OCI-LY1 (cell line): ENCODE measurements at regions not wholly inside any gene's neighbourhood (a gene's known extent, or its start where the extent isn't known, plus 50 kb on each side); places are given as distances from the start of the nearest gene placed in this dataset.

ENCODE experiments used
- H2AFZ ChIP-seq: fragments of 200-600 bp; sonication (generic), shearing (Covaris generic); 2 replicates; pipeline ENCODE4 v1.6.0; 2014; ENCODE audit warnings: antibody characterized with exemption, mild to moderate bottlenecking, low read length
- H3F3A ChIP-seq: fragments of 200-600 bp; sonication (generic), shearing (Covaris generic); 2 replicates; pipeline ENCODE4 v1.6.0; 2014; ENCODE audit warnings: mild to moderate bottlenecking, antibody characterized with exemption, low read length, moderate library complexity; ENCODE audit not compliant: insufficient read depth
- H3K27ac ChIP-seq: fragments of 200-600 bp; sonication (generic); 2 replicates; pipeline ENCODE4 v1.5.1; 2014; ENCODE audit warnings: low read length, mixed run types, mild to moderate bottlenecking, low read depth; ENCODE audit not compliant: poor library complexity, severe bottlenecking
- H3K27me3 ChIP-seq: fragments of 200-600 bp; sonication (generic); 2 replicates; pipeline ENCODE4 v1.6.0; 2014; ENCODE audit warnings: antibody characterized with exemption, mild to moderate bottlenecking, low read length, moderate library complexity; ENCODE audit not compliant: insufficient read depth
- H3K36me3 ChIP-seq: fragments of 200-600 bp; sonication (generic); 2 replicates; pipeline ENCODE4 v1.6.1; 2014; ENCODE audit warnings: mild to moderate bottlenecking, antibody characterized with exemption, low read length, moderate library complexity, mixed read lengths; ENCODE audit not compliant: insufficient read depth
- H3K4me1 ChIP-seq: fragments of 200-600 bp; sonication (generic); 2 replicates; pipeline ENCODE4 v1.5.1; 2014; ENCODE audit warnings: mild to moderate bottlenecking, low read length, moderate library complexity; ENCODE audit not compliant: insufficient read depth, severe bottlenecking
- H3K4me2 ChIP-seq: fragments of 200-600 bp; sonication (generic), shearing (Covaris generic); 2 replicates; pipeline ENCODE4 v1.6.1; 2014; ENCODE audit warnings: low read length
- H3K4me3 ChIP-seq: fragments of 200-600 bp; sonication (generic); 2 replicates; pipeline ENCODE4 v1.5.1; 2014; ENCODE audit warnings: low read length, low read depth, mild to moderate bottlenecking, mixed read lengths; ENCODE audit not compliant: poor library complexity, severe bottlenecking
- H3K79me2 ChIP-seq: fragments of 200-600 bp; shearing (Covaris generic); 2 replicates; pipeline ENCODE4 v1.6.1; 2016; ENCODE audit warnings: mixed run types, low read length, mixed read lengths; ENCODE audit not compliant: insufficient read depth
- H3K9ac ChIP-seq: fragments of 200-600 bp; sonication (generic), shearing (Covaris generic); 2 replicates; pipeline ENCODE4 v1.6.1; 2014; ENCODE audit warnings: mild to moderate bottlenecking, low read length, mixed read lengths
- H3K9me2 ChIP-seq: fragments of 200-600 bp; sonication (generic), shearing (Covaris generic); 2 replicates; pipeline ENCODE4 v1.6.1; 2014; ENCODE audit warnings: low read depth, mild to moderate bottlenecking, low read length, mixed read lengths
- H3K9me3 ChIP-seq: fragments of 200-600 bp; shearing (Covaris generic); 2 replicates; pipeline ENCODE4 v1.6.1; 2014; ENCODE audit warnings: low read length, mixed read lengths
- H4K20me1 ChIP-seq: fragments of 200-600 bp; sonication (generic), shearing (Covaris generic); 2 replicates; pipeline ENCODE4 v1.6.0; 2016; ENCODE audit warnings: mild to moderate bottlenecking, low read length; ENCODE audit not compliant: insufficient read depth
- EZH2 ChIP-seq: fragments of 200-600 bp; sonication (generic), shearing (Covaris generic); IDR thresholded peaks from 2 replicates; pipeline ENCODE4 v1.8.0; 2017; ENCODE audit warnings: borderline replicate concordance, mixed run types, mild to moderate bottlenecking, antibody characterized with exemption, low read length, moderate library complexity, mixed read lengths
- TF ChIP-seq, protein P1 (sequence below): fragments of 200-600 bp; sonication (generic), shearing (Covaris generic); IDR thresholded peaks from 2 replicates; pipeline ENCODE4 v1.5.1; 2017; ENCODE audit warnings: mild to moderate bottlenecking, antibody characterized with exemption, low read length, moderate library complexity, mixed read lengths

- H3K27ac ChIP-seq: no peak overlapping the region
- no peaks in the 10 kb centered on the region for H3K4me1 ChIP-seq
- no peaks in the 10 kb centered on the region for H3K9me2 ChIP-seq
- H3K4me3 ChIP-seq: no peak overlapping the region
- H2AFZ ChIP-seq: no peak overlapping the region
- no peaks in the 10 kb centered on the region for H4K20me1 ChIP-seq
- H3K4me2 ChIP-seq: no peak overlapping the region
- no peaks in the 10 kb centered on the region for H3K36me3 ChIP-seq
- no peaks in the 10 kb centered on the region for H3K79me2 ChIP-seq
- no peaks in the 10 kb centered on the region for H3K9me3 ChIP-seq
- H3F3A ChIP-seq: no peaks in the 10 kb centered on the region
- TF ChIP-seq, protein P1, sequence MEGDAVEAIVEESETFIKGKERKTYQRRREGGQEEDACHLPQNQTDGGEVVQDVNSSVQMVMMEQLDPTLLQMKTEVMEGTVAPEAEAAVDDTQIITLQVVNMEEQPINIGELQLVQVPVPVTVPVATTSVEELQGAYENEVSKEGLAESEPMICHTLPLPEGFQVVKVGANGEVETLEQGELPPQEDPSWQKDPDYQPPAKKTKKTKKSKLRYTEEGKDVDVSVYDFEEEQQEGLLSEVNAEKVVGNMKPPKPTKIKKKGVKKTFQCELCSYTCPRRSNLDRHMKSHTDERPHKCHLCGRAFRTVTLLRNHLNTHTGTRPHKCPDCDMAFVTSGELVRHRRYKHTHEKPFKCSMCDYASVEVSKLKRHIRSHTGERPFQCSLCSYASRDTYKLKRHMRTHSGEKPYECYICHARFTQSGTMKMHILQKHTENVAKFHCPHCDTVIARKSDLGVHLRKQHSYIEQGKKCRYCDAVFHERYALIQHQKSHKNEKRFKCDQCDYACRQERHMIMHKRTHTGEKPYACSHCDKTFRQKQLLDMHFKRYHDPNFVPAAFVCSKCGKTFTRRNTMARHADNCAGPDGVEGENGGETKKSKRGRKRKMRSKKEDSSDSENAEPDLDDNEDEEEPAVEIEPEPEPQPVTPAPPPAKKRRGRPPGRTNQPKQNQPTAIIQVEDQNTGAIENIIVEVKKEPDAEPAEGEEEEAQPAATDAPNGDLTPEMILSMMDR: no peak
- TF ChIP-seq EZH2: no peak
- no peak overlapping the region for H3K9ac ChIP-seq
- no peaks in the 10 kb centered on the region for H3K27me3 ChIP-seq
Measured at GRCh38 chr4:65738134-65738533, 67.8 kb upstream of the EPHA5 start.

DNA sequence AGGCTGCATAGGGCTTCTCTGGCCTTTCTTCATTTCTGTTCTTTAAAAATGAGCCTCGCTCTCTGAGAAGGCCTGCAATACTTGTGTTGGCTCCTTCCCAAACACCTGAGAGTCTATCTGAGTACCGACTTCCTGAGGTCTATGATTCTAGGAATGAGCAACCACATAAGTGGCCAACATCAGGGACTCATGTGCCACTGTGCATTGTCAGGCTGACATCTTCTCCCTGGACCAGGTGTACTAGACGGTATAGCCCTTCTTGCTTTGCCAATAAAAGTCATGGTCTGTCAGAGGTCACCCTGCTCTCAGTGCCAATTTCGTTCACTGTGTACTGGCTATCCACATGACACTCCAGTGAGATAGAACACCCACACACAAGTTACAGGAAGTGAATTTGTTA lies 67.4 kb upstream of the EPHA5 start:
- Histone ChIP-seq H3K9me2 (no peaks in the 10 kb centered on the region), H3K79me2 (no peaks in the 10 kb centered on the region), H3K4me1 (no peaks in the 10 kb centered on the region), H4K20me1 (no peaks in the 10 kb centered on the region), H3K9me3 (no peaks in the 10 kb centered on the region), H3K4me2 (no peak overlapping the region), H3K4me3 (no peak overlapping the region), H3K27me3 (no peaks in the 10 kb centered on the region), H3K36me3 (no peaks in the 10 kb centered on the region), H3F3A (no peaks in the 10 kb centered on the region), H2AFZ (no peak overlapping the region), H3K9ac (no peak overlapping the region), H3K27ac (no peak overlapping the region)
- TF ChIP-seq EZH2: no peak
- TF ChIP-seq, protein P1: no peak

- Histone ChIP-seq H3K4me1 (no peaks in the 10 kb centered on the region), H3K79me2 (no peaks in the 10 kb centered on the region), H3K4me3 (no peak overlapping the region), H3F3A (no peaks in the 10 kb centered on the region), H4K20me1 (no peaks in the 10 kb centered on the region), H2AFZ (no peak overlapping the region), H3K27ac (no peak overlapping the region), H3K9me2 (no peaks in the 10 kb centered on the region), H3K27me3 (no peaks in the 10 kb centered on the region), H3K36me3 (no peaks in the 10 kb centered on the region), H3K9me3 (no peaks in the 10 kb centered on the region), H3K9ac (no peak overlapping the region), H3K4me2 (no peak overlapping the region)
- no peak for TF ChIP-seq EZH2
- TF ChIP-seq, protein P1: no peak
Measured at GRCh38 chr4:65724973-65725372, 54.7 kb upstream of the EPHA5 start.
